NB4 (cell line): ENCODE measurements at regions not wholly inside any gene's neighbourhood (a gene's known extent, or its start where the extent isn't known, plus 50 kb on each side); places are given as distances from the start of the nearest gene placed in this dataset.
"Not testable (repeated sequence)": the region's sequence is repeated elsewhere in the genome, so short reads cannot be mapped to it uniquely, and the experiment has no call there.

Experiments used
- DNase-seq: peaks from one replicate; pipeline ENCODE4 v3.0.0; 2010; ENCODE audit warnings: low read depth
- H3K4me3 ChIP-seq: one replicate; pipeline ENCODE4 v1.5.1; 2011; ENCODE audit warnings: mild to moderate bottlenecking, low read depth, low read length, moderate library complexity
- CTCF ChIP-seq: IDR thresholded peaks from one replicate; pipeline ENCODE4 v1.5.1; 2012; ENCODE audit warnings: low read depth, low read length
- MAX ChIP-seq: IDR thresholded peaks from 2 replicates; pipeline ENCODE4 v1.6.1; 2011; ENCODE audit warnings: low read depth, low read length
- MYC ChIP-seq: IDR thresholded peaks from 2 replicates; pipeline ENCODE4 v1.6.1; 2011; ENCODE audit warnings: low read depth, low read length
- POLR2A ChIP-seq: IDR thresholded peaks from 2 replicates; pipeline ENCODE4 v1.6.1; 2011; ENCODE audit warnings: mild to moderate bottlenecking; ENCODE audit not compliant: insufficient read length; ENCODE audit errors: extremely low read depth

GRCh38 chr6:166798652-166799051 is 157.7 kb downstream of the RNASET2 start:
- H3K4me3 ChIP-seq, result no peak overlapping the region
- TF ChIP-seq POLR2A, result no peak
- no peak for TF ChIP-seq MAX
- TF ChIP-seq CTCF, result no peak
- TF ChIP-seq MYC, result no peak
- no peak for DNase-seq

DNA sequence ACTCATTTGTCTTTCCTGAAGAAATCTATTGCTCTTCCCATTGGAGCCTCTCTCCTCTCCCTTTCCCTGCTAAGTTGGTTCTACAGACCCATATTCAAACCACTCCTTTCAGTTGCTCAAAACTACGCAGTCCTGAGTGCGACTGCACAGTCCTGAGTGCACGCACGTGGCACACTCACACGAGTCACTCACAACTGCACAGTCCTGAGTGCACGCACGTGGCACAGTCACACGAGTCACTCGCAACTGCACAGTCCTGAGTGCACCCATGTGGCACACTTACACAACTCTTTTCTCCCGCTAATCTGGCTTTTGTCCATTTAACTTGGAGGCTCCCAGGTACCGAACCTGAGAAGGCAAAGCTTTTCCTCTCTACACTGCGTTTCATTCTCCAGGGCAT is 159.7 kb downstream of the RNASET2 start:
- TF ChIP-seq MAX (no peak), MYC (no peak), POLR2A (no peak), CTCF (no peak)
- H3K4me3 ChIP-seq, result no peak overlapping the region
- no peak for DNase-seq

DNA sequence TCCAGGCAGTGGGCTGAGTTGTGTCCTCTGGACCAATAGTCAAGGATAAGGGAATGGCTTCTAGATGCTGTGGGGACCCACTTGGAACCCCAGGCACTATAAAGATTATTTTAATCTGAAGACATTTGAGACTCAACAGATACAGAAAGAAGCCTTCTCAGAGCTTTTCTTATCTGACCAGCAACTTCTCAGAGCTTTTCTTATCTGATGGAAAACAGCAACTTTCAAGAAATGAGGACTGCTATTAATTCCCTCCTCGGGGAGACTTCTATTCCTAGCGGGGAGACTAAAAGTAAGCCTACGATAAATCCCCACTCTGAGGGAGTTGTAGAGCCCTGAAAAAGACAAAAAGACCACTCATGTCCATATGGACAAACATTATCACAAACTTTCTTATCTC is 160.5 kb downstream of the RNASET2 start:
- no peak for DNase-seq
- no peak overlapping the region for H3K4me3 ChIP-seq
- TF ChIP-seq CTCF, result no peak
- no peak for TF ChIP-seq POLR2A
- no peak for TF ChIP-seq MYC
- no peak for TF ChIP-seq MAX

- DNase-seq, H3K4me3 ChIP-seq: not testable (repeated sequence)
These were observed 163.8 kb upstream of the RPS6KA2 start for GRCh38 chr6:166790808-166791207.

DNA sequence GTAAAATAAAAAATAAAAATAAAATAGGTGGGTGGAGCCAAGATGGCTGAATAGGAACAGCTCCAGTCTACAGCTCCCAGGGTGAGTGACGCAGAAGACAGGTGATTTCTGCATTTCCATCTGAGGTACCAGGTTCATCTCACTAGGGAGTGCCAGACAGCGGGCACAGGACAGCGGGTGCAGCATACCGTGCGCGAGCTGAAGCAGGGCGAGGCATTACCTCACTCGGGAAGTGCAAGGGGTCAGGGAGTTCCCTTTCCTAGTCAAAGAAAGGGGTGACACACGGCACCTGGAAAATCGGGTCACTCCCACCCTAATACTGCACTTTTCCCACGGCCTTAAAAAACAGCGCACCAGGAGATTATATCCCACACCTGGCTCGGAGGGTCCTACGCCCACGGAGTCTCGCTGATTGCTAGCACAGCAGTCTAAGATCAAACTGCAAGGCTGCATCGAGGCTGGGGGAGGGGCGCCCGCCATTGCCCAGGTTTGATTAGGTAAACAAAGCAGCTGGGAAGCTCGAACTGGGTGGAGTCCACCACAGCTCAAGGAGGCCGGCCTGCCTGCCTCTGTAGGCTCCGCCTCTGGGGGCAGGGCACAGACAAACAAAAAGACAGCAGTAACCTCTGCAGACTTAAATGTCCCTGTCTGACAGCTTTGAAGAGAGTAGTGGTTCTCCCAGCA is 161.9 kb upstream of the RPS6KA2 start:
- DNase-seq, result not testable (repeated sequence)

GRCh38 chr6:166786704-166787293 is 159.7 kb upstream of the RPS6KA2 start:
- H3K4me3 ChIP-seq, result no peak overlapping the region
- DNase-seq, result peak; percentile 71
- peak; percentile 58 for TF ChIP-seq CTCF
- no peak for TF ChIP-seq POLR2A

More for the DNA sequence above, 161.9 kb upstream of the RPS6KA2 start:
- not testable (repeated sequence) for H3K4me3 ChIP-seq

DNA sequence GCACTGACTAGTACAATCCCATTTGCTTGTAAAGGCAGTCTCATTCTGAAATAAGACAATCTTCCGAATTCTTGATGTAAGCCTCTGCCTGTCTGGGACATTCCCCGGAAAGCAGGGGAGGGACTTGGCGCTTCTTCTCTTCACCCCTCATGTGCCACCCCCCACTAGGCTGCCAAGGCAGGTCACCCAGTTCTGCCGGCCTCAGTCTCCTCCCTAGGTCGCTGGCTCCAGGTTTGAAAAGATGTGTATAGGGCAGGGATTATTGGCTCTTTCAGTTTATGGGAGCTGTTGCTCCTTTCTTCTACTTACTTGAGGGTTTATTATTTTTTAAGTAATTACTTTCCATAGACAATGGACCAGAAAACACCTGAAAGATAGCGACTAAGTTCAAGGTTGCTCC is 158.1 kb upstream of the RPS6KA2 start:
- no peak for TF ChIP-seq MAX
- TF ChIP-seq POLR2A, result no peak
- TF ChIP-seq MYC, result no peak
- TF ChIP-seq CTCF, result no peak
- DNase-seq, result no peak
- H3K4me3 ChIP-seq, result no peak overlapping the region
